ENCODE measurements at regions not wholly inside any gene's neighbourhood (a gene's known extent, or its start where the extent isn't known, plus 50 kb on each side); places are given as distances from the start of the nearest gene placed in this dataset.

DNA sequence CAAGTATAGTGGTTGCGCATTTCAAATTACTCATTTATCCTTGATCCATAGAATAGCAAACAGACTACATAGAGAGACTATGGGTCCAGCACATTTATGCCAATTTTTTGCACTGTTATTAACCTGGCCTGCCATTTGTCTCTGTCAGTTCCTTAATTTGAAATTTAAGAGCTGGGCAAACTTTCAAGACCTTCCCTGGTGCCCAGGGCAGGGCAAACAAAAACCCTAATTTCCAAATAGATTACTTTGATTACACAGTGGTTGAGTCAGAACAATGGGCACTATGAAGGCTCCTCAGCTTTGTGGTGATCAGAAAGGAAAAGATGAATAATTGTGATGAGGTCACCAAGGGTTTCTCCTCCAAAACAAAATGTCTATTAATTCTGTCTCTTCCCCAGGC lies 80.6 kb downstream of the TNFSF18 start:
- TF ChIP-seq, protein P1, sequence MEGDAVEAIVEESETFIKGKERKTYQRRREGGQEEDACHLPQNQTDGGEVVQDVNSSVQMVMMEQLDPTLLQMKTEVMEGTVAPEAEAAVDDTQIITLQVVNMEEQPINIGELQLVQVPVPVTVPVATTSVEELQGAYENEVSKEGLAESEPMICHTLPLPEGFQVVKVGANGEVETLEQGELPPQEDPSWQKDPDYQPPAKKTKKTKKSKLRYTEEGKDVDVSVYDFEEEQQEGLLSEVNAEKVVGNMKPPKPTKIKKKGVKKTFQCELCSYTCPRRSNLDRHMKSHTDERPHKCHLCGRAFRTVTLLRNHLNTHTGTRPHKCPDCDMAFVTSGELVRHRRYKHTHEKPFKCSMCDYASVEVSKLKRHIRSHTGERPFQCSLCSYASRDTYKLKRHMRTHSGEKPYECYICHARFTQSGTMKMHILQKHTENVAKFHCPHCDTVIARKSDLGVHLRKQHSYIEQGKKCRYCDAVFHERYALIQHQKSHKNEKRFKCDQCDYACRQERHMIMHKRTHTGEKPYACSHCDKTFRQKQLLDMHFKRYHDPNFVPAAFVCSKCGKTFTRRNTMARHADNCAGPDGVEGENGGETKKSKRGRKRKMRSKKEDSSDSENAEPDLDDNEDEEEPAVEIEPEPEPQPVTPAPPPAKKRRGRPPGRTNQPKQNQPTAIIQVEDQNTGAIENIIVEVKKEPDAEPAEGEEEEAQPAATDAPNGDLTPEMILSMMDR (IDR thresholded peaks at IDR 0.05; ENCODE audit: insufficient read depth, low read length), result no peak
- TF ChIP-seq, protein P2, sequence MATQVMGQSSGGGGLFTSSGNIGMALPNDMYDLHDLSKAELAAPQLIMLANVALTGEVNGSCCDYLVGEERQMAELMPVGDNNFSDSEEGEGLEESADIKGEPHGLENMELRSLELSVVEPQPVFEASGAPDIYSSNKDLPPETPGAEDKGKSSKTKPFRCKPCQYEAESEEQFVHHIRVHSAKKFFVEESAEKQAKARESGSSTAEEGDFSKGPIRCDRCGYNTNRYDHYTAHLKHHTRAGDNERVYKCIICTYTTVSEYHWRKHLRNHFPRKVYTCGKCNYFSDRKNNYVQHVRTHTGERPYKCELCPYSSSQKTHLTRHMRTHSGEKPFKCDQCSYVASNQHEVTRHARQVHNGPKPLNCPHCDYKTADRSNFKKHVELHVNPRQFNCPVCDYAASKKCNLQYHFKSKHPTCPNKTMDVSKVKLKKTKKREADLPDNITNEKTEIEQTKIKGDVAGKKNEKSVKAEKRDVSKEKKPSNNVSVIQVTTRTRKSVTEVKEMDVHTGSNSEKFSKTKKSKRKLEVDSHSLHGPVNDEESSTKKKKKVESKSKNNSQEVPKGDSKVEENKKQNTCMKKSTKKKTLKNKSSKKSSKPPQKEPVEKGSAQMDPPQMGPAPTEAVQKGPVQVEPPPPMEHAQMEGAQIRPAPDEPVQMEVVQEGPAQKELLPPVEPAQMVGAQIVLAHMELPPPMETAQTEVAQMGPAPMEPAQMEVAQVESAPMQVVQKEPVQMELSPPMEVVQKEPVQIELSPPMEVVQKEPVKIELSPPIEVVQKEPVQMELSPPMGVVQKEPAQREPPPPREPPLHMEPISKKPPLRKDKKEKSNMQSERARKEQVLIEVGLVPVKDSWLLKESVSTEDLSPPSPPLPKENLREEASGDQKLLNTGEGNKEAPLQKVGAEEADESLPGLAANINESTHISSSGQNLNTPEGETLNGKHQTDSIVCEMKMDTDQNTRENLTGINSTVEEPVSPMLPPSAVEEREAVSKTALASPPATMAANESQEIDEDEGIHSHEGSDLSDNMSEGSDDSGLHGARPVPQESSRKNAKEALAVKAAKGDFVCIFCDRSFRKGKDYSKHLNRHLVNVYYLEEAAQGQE (IDR thresholded peaks at IDR 0.05; ENCODE audit: insufficient replicate concordance, low read depth), result no peak
- no peak for TF ChIP-seq SPI1 (IDR thresholded peaks at IDR 0.05; ENCODE audit: borderline replicate concordance, low read depth)
- no peak for TF ChIP-seq GABPA (IDR thresholded peaks at IDR 0.05; ENCODE audit: low read depth)
- TF ChIP-seq POLR2AphosphoS5 (IDR thresholded peaks at IDR 0.05; ENCODE audit: low read depth), result no peak
- H3K27ac ChIP-seq (replicated peaks), result no peak overlapping the region
- H3K4me3 ChIP-seq (replicated peaks; ENCODE audit: insufficient read depth, low read length), result no peak overlapping the region
- no peaks in the 10 kb centered on the region for H3K27me3 ChIP-seq (ENCODE audit: insufficient read depth, poor library complexity, severe bottlenecking)
- no peak for DNase-seq (ENCODE audit: low read depth in 1 of 2, low spot score in 1 of 2)

DNA sequence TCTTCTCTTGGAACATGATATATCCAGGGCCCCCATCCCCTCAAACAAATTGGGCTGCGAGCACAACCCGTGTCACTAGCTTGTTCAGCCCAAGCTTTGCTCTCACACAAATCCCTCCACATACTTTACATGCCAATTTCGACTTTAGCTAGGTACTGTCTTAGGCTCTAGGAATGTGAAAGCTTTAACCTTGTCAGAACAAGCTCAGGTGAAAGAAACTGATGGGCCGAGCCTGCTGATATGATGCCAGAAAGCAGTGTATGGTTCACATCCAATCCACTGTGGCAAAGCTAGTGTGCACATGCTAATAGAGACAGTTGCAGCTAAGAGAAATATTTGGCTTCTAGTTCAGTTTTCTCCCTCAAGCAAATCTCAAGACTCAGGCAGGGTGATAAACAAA lies 79.5 kb downstream of the TNFSF18 start:
- TF ChIP-seq, protein P1 (IDR thresholded peaks at IDR 0.05; ENCODE audit: insufficient read depth, low read length), result no peak
- TF ChIP-seq GABPA (IDR thresholded peaks at IDR 0.05; ENCODE audit: low read depth), result no peak
- no peak for TF ChIP-seq POLR2AphosphoS5 (IDR thresholded peaks at IDR 0.05; ENCODE audit: low read depth)
- TF ChIP-seq, protein P2 (IDR thresholded peaks at IDR 0.05; ENCODE audit: insufficient replicate concordance, low read depth), result no peak
- TF ChIP-seq SPI1 (IDR thresholded peaks at IDR 0.05; ENCODE audit: borderline replicate concordance, low read depth), result no peak
- DNase-seq (ENCODE audit: low read depth in 1 of 2, low spot score in 1 of 2), result no peak
- Histone ChIP-seq H3K27me3 (ENCODE audit: insufficient read depth, poor library complexity, severe bottlenecking) (no peaks in the 10 kb centered on the region), H3K4me3 (replicated peaks; ENCODE audit: insufficient read depth, low read length) (no peak overlapping the region), H3K27ac (replicated peaks) (no peak overlapping the region)

DNA sequence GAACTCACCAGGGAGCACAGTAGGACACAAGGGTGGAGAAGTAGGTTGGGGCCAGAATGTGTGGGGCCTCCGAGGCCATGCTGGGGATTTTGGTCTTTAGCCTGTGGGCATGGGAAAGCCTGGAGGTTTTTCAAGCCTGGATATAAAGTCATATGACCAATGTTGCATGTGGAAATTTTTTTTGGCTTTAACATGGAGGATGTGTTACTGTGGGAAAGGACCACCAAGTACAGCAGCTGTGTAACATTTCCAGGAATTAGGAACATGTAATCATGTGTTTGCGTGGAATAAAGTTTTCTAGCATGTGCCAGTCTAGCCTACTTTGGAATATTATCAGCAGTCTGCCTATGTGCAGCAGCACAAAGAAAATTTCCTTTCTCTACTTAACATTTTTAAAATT lies 78.5 kb downstream of the TNFSF18 start:
- DNase-seq (ENCODE audit: low read depth in 1 of 2, low spot score in 1 of 2), result no peak
- Histone ChIP-seq H3K4me3 (replicated peaks; ENCODE audit: insufficient read depth, low read length) (no peak overlapping the region), H3K27me3 (ENCODE audit: insufficient read depth, poor library complexity, severe bottlenecking) (no peaks in the 10 kb centered on the region), H3K27ac (replicated peaks) (no peak overlapping the region)
- TF ChIP-seq GABPA (IDR thresholded peaks at IDR 0.05; ENCODE audit: low read depth), result no peak
- TF ChIP-seq, protein P2 (IDR thresholded peaks at IDR 0.05; ENCODE audit: insufficient replicate concordance, low read depth), result no peak
- TF ChIP-seq SPI1 (IDR thresholded peaks at IDR 0.05; ENCODE audit: borderline replicate concordance, low read depth), result no peak
- TF ChIP-seq, protein P1 (IDR thresholded peaks at IDR 0.05; ENCODE audit: insufficient read depth, low read length), result no peak
- TF ChIP-seq POLR2AphosphoS5 (IDR thresholded peaks at IDR 0.05; ENCODE audit: low read depth), result no peak
